ENCODE measurements at regions not wholly inside any gene's neighbourhood (a gene's known extent, or its start where the extent isn't known, plus 50 kb on each side); places are given as distances from the start of the nearest gene placed in this dataset.

- Histone ChIP-seq H3K9ac (ENCODE audit: low read length in 2 of 2) (no peak overlapping the region), H3K27me3 (ENCODE audit: control insufficient read depth in 1 of 2, insufficient read depth in 2 of 2, low read length in 2 of 2) (peaks cover 0 to 5% of the 10 kb centered on the region in 2 donors), H3K4me1 (ENCODE audit: control insufficient read depth, insufficient read depth, low read length) (no peaks in the 10 kb centered on the region), H3K36me3 (ENCODE audit: control insufficient read depth in 2 of 2, insufficient read depth in 2 of 2, low read length in 2 of 2) (no peaks in the 10 kb centered on the region), H3K9me3 (ENCODE audit: control insufficient read depth in 2 of 2, low read length in 2 of 2) (no peaks in the 10 kb centered on the region), H3K27ac (ENCODE audit: low read length) (no peak overlapping the region), H3K4me3 (ENCODE audit: low read length in 2 of 2) (no peak overlapping the region)
Measured at GRCh38 chr1:204754821-204755220, 69.3 kb upstream of the LRRN2 start.

GRCh38 chr1:204756349-204756748 is 70.8 kb upstream of the LRRN2 start:
- Histone ChIP-seq H3K4me1 (ENCODE audit: control insufficient read depth, insufficient read depth, low read length) (no peaks in the 10 kb centered on the region), H3K9ac (ENCODE audit: low read length in 2 of 2) (no peak overlapping the region), H3K9me3 (ENCODE audit: control insufficient read depth in 2 of 2, low read length in 2 of 2) (peaks cover 0 to 8% of the 10 kb centered on the region in 2 donors), H3K4me3 (ENCODE audit: low read length in 2 of 2) (no peak overlapping the region), H3K27me3 (ENCODE audit: control insufficient read depth in 1 of 2, insufficient read depth in 2 of 2, low read length in 2 of 2) (peaks cover 0 to 5% of the 10 kb centered on the region in 2 donors), H3K27ac (ENCODE audit: low read length) (no peak overlapping the region), H3K36me3 (ENCODE audit: control insufficient read depth in 2 of 2, insufficient read depth in 2 of 2, low read length in 2 of 2) (no peaks in the 10 kb centered on the region)

- H3K4me1 ChIP-seq (ENCODE audit: control insufficient read depth, insufficient read depth, low read length) = no peaks in the 10 kb centered on the region
- H3K27me3 ChIP-seq (ENCODE audit: control insufficient read depth in 1 of 2, insufficient read depth in 2 of 2, low read length in 2 of 2) = peaks cover 0 to 5% of the 10 kb centered on the region in 2 donors
- H3K9ac ChIP-seq (ENCODE audit: low read length in 2 of 2) = no peak overlapping the region
- H3K4me3 ChIP-seq (ENCODE audit: low read length in 2 of 2) = no peak overlapping the region
- no peak overlapping the region for H3K27ac ChIP-seq (ENCODE audit: low read length)
- peaks cover 0 to 8% of the 10 kb centered on the region in 2 donors for H3K9me3 ChIP-seq (ENCODE audit: control insufficient read depth in 2 of 2, low read length in 2 of 2)
- no peaks in the 10 kb centered on the region for H3K36me3 ChIP-seq (ENCODE audit: control insufficient read depth in 2 of 2, insufficient read depth in 2 of 2, low read length in 2 of 2)
Measured at GRCh38 chr1:204756811-204757210, 71.3 kb upstream of the LRRN2 start.

- Histone ChIP-seq H3K36me3 (ENCODE audit: control insufficient read depth in 2 of 2, insufficient read depth in 2 of 2, low read length in 2 of 2) (no peaks in the 10 kb centered on the region), H3K9me3 (ENCODE audit: control insufficient read depth in 2 of 2, low read length in 2 of 2) (peaks cover 0 to 10% of the 10 kb centered on the region in 2 donors), H3K27me3 (ENCODE audit: control insufficient read depth in 1 of 2, insufficient read depth in 2 of 2, low read length in 2 of 2) (peaks cover 0 to 5% of the 10 kb centered on the region in 2 donors), H3K9ac (ENCODE audit: low read length in 2 of 2) (no peak overlapping the region), H3K27ac (ENCODE audit: low read length) (no peak overlapping the region), H3K4me1 (ENCODE audit: control insufficient read depth, insufficient read depth, low read length) (peaks cover 2% of the 10 kb centered on the region), H3K4me3 (ENCODE audit: low read length in 2 of 2) (no peak overlapping the region)
Measured at GRCh38 chr1:204758601-204759000, 73.1 kb upstream of the LRRN2 start.

- Histone ChIP-seq H3K27me3 (ENCODE audit: control insufficient read depth in 1 of 2, insufficient read depth in 2 of 2, low read length in 2 of 2) (no peaks in the 10 kb centered on the region), H3K4me3 (ENCODE audit: low read length in 2 of 2) (no peak overlapping the region), H3K9me3 (ENCODE audit: control insufficient read depth in 2 of 2, low read length in 2 of 2) (peaks cover 0 to 10% of the 10 kb centered on the region in 2 donors), H3K4me1 (ENCODE audit: control insufficient read depth, insufficient read depth, low read length) (peaks cover 9% of the 10 kb centered on the region), H3K27ac (ENCODE audit: low read length) (no peak overlapping the region), H3K36me3 (ENCODE audit: control insufficient read depth in 2 of 2, insufficient read depth in 2 of 2, low read length in 2 of 2) (no peaks in the 10 kb centered on the region), H3K9ac (ENCODE audit: low read length in 2 of 2) (no peak overlapping the region)
Measured at GRCh38 chr1:204760350-204760749, 74.8 kb upstream of the LRRN2 start.

GRCh38 chr1:204760757-204761156 is 75.2 kb upstream of the LRRN2 start:
- H3K4me1 ChIP-seq (ENCODE audit: control insufficient read depth, insufficient read depth, low read length) = peaks cover 9% of the 10 kb centered on the region
- no peak overlapping the region for H3K4me3 ChIP-seq (ENCODE audit: low read length in 2 of 2)
- H3K9ac ChIP-seq (ENCODE audit: low read length in 2 of 2) = no peak overlapping the region
- H3K27ac ChIP-seq (ENCODE audit: low read length) = no peak overlapping the region
- H3K36me3 ChIP-seq (ENCODE audit: control insufficient read depth in 2 of 2, insufficient read depth in 2 of 2, low read length in 2 of 2) = no peaks in the 10 kb centered on the region
- peaks cover 0 to 10% of the 10 kb centered on the region in 2 donors for H3K9me3 ChIP-seq (ENCODE audit: control insufficient read depth in 2 of 2, low read length in 2 of 2)
- no peaks in the 10 kb centered on the region for H3K27me3 ChIP-seq (ENCODE audit: control insufficient read depth in 1 of 2, insufficient read depth in 2 of 2, low read length in 2 of 2)

GRCh38 chr1:204763773-204764427 is 78.4 kb upstream of the LRRN2 start:
- H3K4me3 ChIP-seq (ENCODE audit: low read length in 2 of 2) = peak overlapping the region in 1 of 2 donors; percentile 49
- peaks cover 0 to 4% of the 10 kb centered on the region in 2 donors for H3K27me3 ChIP-seq (ENCODE audit: control insufficient read depth in 1 of 2, insufficient read depth in 2 of 2, low read length in 2 of 2)
- peak overlapping the region in 1 of 2 donors; percentile 29 for H3K9ac ChIP-seq (ENCODE audit: low read length in 2 of 2)
- peaks cover 0 to 10% of the 10 kb centered on the region in 2 donors for H3K9me3 ChIP-seq (ENCODE audit: control insufficient read depth in 2 of 2, low read length in 2 of 2)
- H3K36me3 ChIP-seq (ENCODE audit: control insufficient read depth in 2 of 2, insufficient read depth in 2 of 2, low read length in 2 of 2) = no peaks in the 10 kb centered on the region
- H3K27ac ChIP-seq (ENCODE audit: low read length) = no peak overlapping the region
- H3K4me1 ChIP-seq (ENCODE audit: control insufficient read depth, insufficient read depth, low read length) = peaks cover 9% of the 10 kb centered on the region

- H3K9me3 ChIP-seq (ENCODE audit: control insufficient read depth in 2 of 2, low read length in 2 of 2) = no peaks in the 10 kb centered on the region
- no peak overlapping the region for H3K9ac ChIP-seq (ENCODE audit: low read length in 2 of 2)
- no peak overlapping the region for H3K4me3 ChIP-seq (ENCODE audit: low read length in 2 of 2)
- H3K36me3 ChIP-seq (ENCODE audit: control insufficient read depth in 2 of 2, insufficient read depth in 2 of 2, low read length in 2 of 2) = no peaks in the 10 kb centered on the region
- no peak overlapping the region for H3K27ac ChIP-seq (ENCODE audit: low read length)
- H3K27me3 ChIP-seq (ENCODE audit: control insufficient read depth in 1 of 2, insufficient read depth in 2 of 2, low read length in 2 of 2) = peaks cover 13 to 22% of the 10 kb centered on the region in 2 donors
- no peaks in the 10 kb centered on the region for H3K4me1 ChIP-seq (ENCODE audit: control insufficient read depth, insufficient read depth, low read length)
Measured at GRCh38 chr1:204769997-204770396, 84.5 kb upstream of the LRRN2 start.

GRCh38 chr1:204771358-204771757 is 85.8 kb upstream of the LRRN2 start:
- no peak overlapping the region for H3K4me3 ChIP-seq (ENCODE audit: low read length in 2 of 2)
- H3K36me3 ChIP-seq (ENCODE audit: control insufficient read depth in 2 of 2, insufficient read depth in 2 of 2, low read length in 2 of 2) = no peaks in the 10 kb centered on the region
- no peak overlapping the region for H3K9ac ChIP-seq (ENCODE audit: low read length in 2 of 2)
- no peaks in the 10 kb centered on the region for H3K9me3 ChIP-seq (ENCODE audit: control insufficient read depth in 2 of 2, low read length in 2 of 2)
- H3K27ac ChIP-seq (ENCODE audit: low read length) = no peak overlapping the region
- no peaks in the 10 kb centered on the region for H3K4me1 ChIP-seq (ENCODE audit: control insufficient read depth, insufficient read depth, low read length)
- H3K27me3 ChIP-seq (ENCODE audit: control insufficient read depth in 1 of 2, insufficient read depth in 2 of 2, low read length in 2 of 2) = peaks cover 13 to 22% of the 10 kb centered on the region in 2 donors

GRCh38 chr1:204773246-204773645 is 87.7 kb upstream of the LRRN2 start:
- no peaks in the 10 kb centered on the region for H3K36me3 ChIP-seq (ENCODE audit: control insufficient read depth in 2 of 2, insufficient read depth in 2 of 2, low read length in 2 of 2)
- H3K4me1 ChIP-seq (ENCODE audit: control insufficient read depth, insufficient read depth, low read length) = no peaks in the 10 kb centered on the region
- no peak overlapping the region for H3K27ac ChIP-seq (ENCODE audit: low read length)
- H3K4me3 ChIP-seq (ENCODE audit: low read length in 2 of 2) = no peak overlapping the region
- H3K27me3 ChIP-seq (ENCODE audit: control insufficient read depth in 1 of 2, insufficient read depth in 2 of 2, low read length in 2 of 2) = peaks cover 13 to 19% of the 10 kb centered on the region in 2 donors
- H3K9me3 ChIP-seq (ENCODE audit: control insufficient read depth in 2 of 2, low read length in 2 of 2) = no peaks in the 10 kb centered on the region
- H3K9ac ChIP-seq (ENCODE audit: low read length in 2 of 2) = no peak overlapping the region

- H3K27me3 ChIP-seq (ENCODE audit: control insufficient read depth in 1 of 2, insufficient read depth in 2 of 2, low read length in 2 of 2) = peaks cover 3 to 11% of the 10 kb centered on the region in 2 donors
- no peak overlapping the region for H3K4me3 ChIP-seq (ENCODE audit: low read length in 2 of 2)
- no peak overlapping the region for H3K27ac ChIP-seq (ENCODE audit: low read length)
- H3K36me3 ChIP-seq (ENCODE audit: control insufficient read depth in 2 of 2, insufficient read depth in 2 of 2, low read length in 2 of 2) = no peaks in the 10 kb centered on the region
- H3K9me3 ChIP-seq (ENCODE audit: control insufficient read depth in 2 of 2, low read length in 2 of 2) = no peaks in the 10 kb centered on the region
- no peaks in the 10 kb centered on the region for H3K4me1 ChIP-seq (ENCODE audit: control insufficient read depth, insufficient read depth, low read length)
- H3K9ac ChIP-seq (ENCODE audit: low read length in 2 of 2) = no peak overlapping the region
Measured at GRCh38 chr1:204775546-204775945, 90.0 kb upstream of the LRRN2 start.

Measured in stomach smooth muscle (tissue), 2 donors.